ENCODE measurements at regions not wholly inside any gene's neighbourhood (a gene's known extent, or its start where the extent isn't known, plus 50 kb on each side); places are given as distances from the start of the nearest gene placed in this dataset.

DNA sequence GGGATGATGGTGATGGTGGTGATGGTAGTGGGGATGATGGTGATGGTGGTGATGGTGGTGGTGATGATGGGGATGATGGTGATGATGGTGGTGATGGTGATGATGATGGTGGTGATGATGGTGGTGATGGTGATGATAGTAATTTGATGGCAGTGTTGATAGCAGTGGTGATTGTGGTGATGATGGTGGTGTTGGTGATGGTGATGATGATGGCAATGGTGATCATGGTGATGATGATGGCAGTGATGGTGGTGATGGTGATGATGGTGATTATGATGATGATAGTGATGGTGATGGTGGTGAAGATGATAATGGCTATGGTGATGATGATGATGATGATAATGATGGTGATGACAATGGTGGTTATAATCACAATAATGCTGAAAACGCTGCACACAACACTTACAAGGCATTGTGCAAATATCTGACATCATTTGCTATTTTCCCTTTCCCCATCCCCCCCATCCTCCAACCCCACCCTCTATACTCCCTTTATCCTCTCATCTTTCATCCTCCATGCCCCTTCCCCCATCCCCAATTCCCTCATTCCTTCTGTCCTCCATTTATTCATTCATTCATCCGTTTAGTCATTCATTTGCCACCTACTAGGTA is 230.1 kb downstream of the BRD1 start:
- TF ChIP-seq, protein P1, sequence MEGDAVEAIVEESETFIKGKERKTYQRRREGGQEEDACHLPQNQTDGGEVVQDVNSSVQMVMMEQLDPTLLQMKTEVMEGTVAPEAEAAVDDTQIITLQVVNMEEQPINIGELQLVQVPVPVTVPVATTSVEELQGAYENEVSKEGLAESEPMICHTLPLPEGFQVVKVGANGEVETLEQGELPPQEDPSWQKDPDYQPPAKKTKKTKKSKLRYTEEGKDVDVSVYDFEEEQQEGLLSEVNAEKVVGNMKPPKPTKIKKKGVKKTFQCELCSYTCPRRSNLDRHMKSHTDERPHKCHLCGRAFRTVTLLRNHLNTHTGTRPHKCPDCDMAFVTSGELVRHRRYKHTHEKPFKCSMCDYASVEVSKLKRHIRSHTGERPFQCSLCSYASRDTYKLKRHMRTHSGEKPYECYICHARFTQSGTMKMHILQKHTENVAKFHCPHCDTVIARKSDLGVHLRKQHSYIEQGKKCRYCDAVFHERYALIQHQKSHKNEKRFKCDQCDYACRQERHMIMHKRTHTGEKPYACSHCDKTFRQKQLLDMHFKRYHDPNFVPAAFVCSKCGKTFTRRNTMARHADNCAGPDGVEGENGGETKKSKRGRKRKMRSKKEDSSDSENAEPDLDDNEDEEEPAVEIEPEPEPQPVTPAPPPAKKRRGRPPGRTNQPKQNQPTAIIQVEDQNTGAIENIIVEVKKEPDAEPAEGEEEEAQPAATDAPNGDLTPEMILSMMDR (IDR thresholded peaks at IDR 0.05): no peak
- TF ChIP-seq POLR2A (IDR thresholded peaks at IDR 0.05): no peak

All from esophagus squamous epithelium (tissue), 4 donors.